ENCODE measurements at regions not wholly inside any gene's neighbourhood (a gene's known extent, or its start where the extent isn't known, plus 50 kb on each side); places are given as distances from the start of the nearest gene placed in this dataset.

- TF ChIP-seq CTCF (conservative IDR thresholded peaks at IDR 0.05; ENCODE audit: low read length) (no peak), EZH2phosphoT487 (IDR thresholded peaks at IDR 0.05; ENCODE audit: borderline replicate concordance) (no peak)
These were observed 253.7 kb upstream of the FOXD3 start for GRCh38 chr1:63068626-63069025.
